GM12878 (cell line): ENCODE measurements at regions not wholly inside any gene's neighbourhood (a gene's known extent, or its start where the extent isn't known, plus 50 kb on each side); places are given as distances from the start of the nearest gene placed in this dataset.

Source experiments
- ATAC-seq: fragments of 200-7000 bp; cut with Tn5 transposase; 3 replicates; pipeline ENCODE4 v1.9.1; 2020; ENCODE audit warnings: mild to moderate bottlenecking, moderate library complexity
- BruUV-seq: library from RNA; stranded (reverse); fragments of 400-500 nt; replicated peaks from 2 replicates; lab custom pipeline; 2021; lab: Mats Ljungman, UMichigan
- CTCF ChIA-PET: fragments of 300-600 bp; sonication (Branson Sonifier 250); formaldehyde crosslinking; extraction: SDS; loops from one replicate; lab custom pipeline; 2021; ENCODE audit warnings: inconsistent platforms; lab: Yijun Ruan, JAX
- POLR2A ChIA-PET: fragments of 350-600 bp; formaldehyde crosslinking; extraction: SDS; loops from one replicate; lab custom pipeline; 2021; ENCODE audit warnings: inconsistent platforms; lab: Charles Lee
- RAD21 ChIA-PET: fragments of 300-600 bp; sonication (Branson Sonifier 250); formaldehyde crosslinking; loops from one replicate; lab custom pipeline; 2023; ENCODE audit warnings: antibody characterized with exemption; ENCODE audit not compliant: unreplicated experiment; lab: Charles Lee
- SMC1A ChIA-PET: fragments of 300-600 bp; sonication (Branson Sonifier 250); formaldehyde crosslinking; loops from one replicate; lab custom pipeline; 2023; ENCODE audit not compliant: unreplicated experiment, uncharacterized antibody; lab: Charles Lee
- DNase-seq: peaks from one replicate; pipeline ENCODE4 v3.0.0-alpha.2; 2011; ENCODE audit warnings: low read depth, low spot score
- FAIRE-seq: peaks from 3 replicates; lab custom pipeline; 2011; peaks lifted over from hg19 to GRCh38; lab: Jason Lieb, UNC
- H2AFZ ChIP-seq: 2 replicates; pipeline ENCODE4 v1.6.0; 2011; ENCODE audit warnings: low read depth, low read length, control low read depth; ENCODE audit not compliant: control insufficient read depth
- H3K27ac ChIP-seq: 2 replicates; pipeline ENCODE4 v1.5.1; 2011; ENCODE audit warnings: control low read depth; ENCODE audit not compliant: control insufficient read depth, insufficient read depth
- H3K27me3 ChIP-seq, 2 experiments: replicated peaks in 1 of 2; 2 replicates each; pipeline versions ENCODE4 v1.6.0 to v1.6.1; 2011; ENCODE audit warnings: low read length in 1 of 2; ENCODE audit not compliant: control insufficient read depth in 2 of 2, insufficient read depth in 2 of 2
- H3K36me3 ChIP-seq, 2 experiments: 2 replicates each; pipeline ENCODE4 v1.5.1; 2011; ENCODE audit warnings: low read length in 1 of 2; ENCODE audit not compliant: control insufficient read depth in 2 of 2, insufficient read depth in 2 of 2
- H3K4me1 ChIP-seq: 2 replicates; pipeline ENCODE4 v1.6.1; 2011; ENCODE audit warnings: mild to moderate bottlenecking, low read length, moderate library complexity, mixed read lengths; ENCODE audit not compliant: control insufficient read depth, insufficient read depth
- H3K4me2 ChIP-seq: 2 replicates; pipeline ENCODE4 v1.6.0; 2011; ENCODE audit warnings: control low read depth; ENCODE audit not compliant: control insufficient read depth, insufficient read depth
- H3K4me3 ChIP-seq: fragments of 200-600 bp; sonication (generic); 2 replicates; pipeline ENCODE4 v1.5.1; 2016
- H3K79me2 ChIP-seq: 2 replicates; pipeline ENCODE4 v1.6.0; 2011; ENCODE audit warnings: low read length; ENCODE audit not compliant: control insufficient read depth, insufficient read depth
- H3K9ac ChIP-seq: 2 replicates; pipeline ENCODE4 v1.8.0; 2011; ENCODE audit warnings: low read length, control low read depth, mixed read lengths; ENCODE audit not compliant: control insufficient read depth, insufficient read depth
- H3K9me3 ChIP-seq: replicated peaks from 3 replicates; pipeline ENCODE4 v1.5.1; 2011; ENCODE audit warnings: mild to moderate bottlenecking, low read length; ENCODE audit not compliant: control insufficient read depth, insufficient read depth
- H4K20me1 ChIP-seq: 2 replicates; pipeline ENCODE4 v1.6.0; 2011; ENCODE audit not compliant: control insufficient read depth, insufficient read depth
- CHD2 ChIP-seq: IDR thresholded peaks from 2 replicates; pipeline ENCODE4 v1.6.1; 2011; ENCODE audit warnings: low read depth, low read length, improper control_type of control experiment, borderline replicate concordance
- EZH2 ChIP-seq: IDR thresholded peaks from 2 replicates; pipeline ENCODE4 v1.6.1; 2012; ENCODE audit warnings: low read depth, mild to moderate bottlenecking, control low read depth, inconsistent platforms, low read length, borderline replicate concordance; ENCODE audit not compliant: control insufficient read depth
- KDM1A ChIP-seq: fragments of 200-600 bp; sonication (generic); IDR thresholded peaks from 2 replicates; pipeline ENCODE4 v1.6.1; 2016; ENCODE audit warnings: borderline replicate concordance
- PAX8 ChIP-seq: fragments of 450-650 bp; IDR thresholded peaks from 2 replicates; pipeline ENCODE4 v1.6.1; 2017; ENCODE audit warnings: mild to moderate bottlenecking, moderate library complexity
- RAD21 ChIP-seq: IDR thresholded peaks from 2 replicates; pipeline ENCODE4 v1.6.1; 2011; ENCODE audit warnings: mild to moderate bottlenecking, low read depth, low read length, moderate library complexity; ENCODE audit not compliant: insufficient read depth
- STAT3 ChIP-seq: IDR thresholded peaks from 2 replicates; pipeline ENCODE4 v1.6.1; 2011; ENCODE audit warnings: low read depth, low read length, improper control_type of control experiment
- TCF3 ChIP-seq: IDR thresholded peaks from 2 replicates; pipeline ENCODE4 v1.6.1; 2012; ENCODE audit warnings: low read depth, mild to moderate bottlenecking, low read length, borderline replicate concordance; ENCODE audit not compliant: insufficient read depth
- ZNF217 ChIP-seq: fragments of 450-650 bp; IDR thresholded peaks from 2 replicates; pipeline ENCODE4 v1.6.1; 2017; ENCODE audit warnings: antibody characterized with exemption, mild to moderate bottlenecking
- ZSCAN29 ChIP-seq: fragments of 450-650 bp; IDR thresholded peaks from 2 replicates; pipeline ENCODE4 v1.6.1; 2017; ENCODE audit warnings: mild to moderate bottlenecking, moderate library complexity
- WGBS: methylation state at CpG from one replicate; pipeline ENCODE4 v1.1.6; 2016; ENCODE audit warnings: low lambda C conversion rate; ENCODE audit not compliant: insufficient replicate concordance, insufficient coverage; ENCODE audit errors: missing lambda C conversion rate; 5-methylcytosine and 5-hydroxymethylcytosine counted together
- in situ Hi-C: fragments of 300-500 bp; cut with MboI; formaldehyde crosslinking; loops from 9 replicates; pipeline ENCODE4 v1.14.3; 2018; ENCODE audit warnings: mixed read lengths
- intact Hi-C: fragments of 100-400 bp; cut with micrococcal nuclease; formaldehyde crosslinking; loops from one replicate; pipeline ENCODE4 v1.14.2; 2022; ENCODE audit not compliant: unreplicated experiment
- TF ChIP-seq, protein P1 (sequence below): IDR thresholded peaks from 2 replicates; pipeline ENCODE4 v1.6.1; 2011; ENCODE audit warnings: borderline replicate concordance, low read depth, mild to moderate bottlenecking, moderate library complexity, mixed read lengths, low read length; ENCODE audit not compliant: insufficient read depth; ENCODE audit errors: extremely low read length
- TF ChIP-seq, protein P2 (sequence below): IDR thresholded peaks from 2 replicates; pipeline ENCODE4 v1.6.1; 2012; ENCODE audit warnings: low read depth, low read length, improper control_type of control experiment
- TF ChIP-seq, protein P3 (sequence below): fragments of 450-650 bp; IDR thresholded peaks from 2 replicates; pipeline ENCODE4 v1.6.1; 2018; ENCODE audit warnings: mild to moderate bottlenecking, low read depth, moderate library complexity; ENCODE audit not compliant: partially characterized antibody

DNA sequence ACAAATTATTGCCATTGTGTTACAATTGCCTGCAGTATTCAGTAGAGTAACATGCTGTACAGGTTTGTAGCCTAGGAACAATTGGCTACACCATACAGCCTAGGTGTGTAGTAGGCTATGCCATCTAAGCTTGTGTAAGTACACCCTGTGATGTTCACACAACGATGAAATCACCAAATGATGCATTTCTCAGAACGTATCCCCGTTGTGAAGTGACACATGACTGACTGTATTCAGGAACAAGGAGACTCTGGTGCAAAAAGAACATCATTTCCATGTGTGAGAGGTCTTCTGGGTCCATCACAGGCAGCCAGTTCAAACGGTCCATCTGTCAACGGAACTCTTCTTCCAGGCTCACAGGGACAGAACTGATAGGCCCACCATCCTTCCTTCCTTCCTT lies 263.7 kb downstream of the ANAPC1 start:
- Histone ChIP-seq H3K4me1 (no peaks in the 10 kb centered on the region), H2AFZ (no peak overlapping the region), H3K4me3 (no peak overlapping the region), H3K79me2 (no peaks in the 10 kb centered on the region), H3K9me3 (no peaks in the 10 kb centered on the region), H3K4me2 (no peak overlapping the region), H4K20me1 (no peaks in the 10 kb centered on the region), H3K36me3 (no peaks in the 10 kb centered on the region), H3K27ac (no peak overlapping the region), H3K27me3 (peaks cover 0 to 2% of the 10 kb centered on the region in 2 experiments; a peak in 1 of 4 replicates), H3K9ac (no peak overlapping the region)
- BruUV-seq: no TSS peak
- TF ChIP-seq CHD2 (no peak), TCF3 (no peak), EZH2 (no peak), RAD21 (no peak), ZNF217 (no peak), STAT3 (no peak), PAX8 (no peak), KDM1A (no peak), ZSCAN29 (no peak)
- TF ChIP-seq, protein P1, sequence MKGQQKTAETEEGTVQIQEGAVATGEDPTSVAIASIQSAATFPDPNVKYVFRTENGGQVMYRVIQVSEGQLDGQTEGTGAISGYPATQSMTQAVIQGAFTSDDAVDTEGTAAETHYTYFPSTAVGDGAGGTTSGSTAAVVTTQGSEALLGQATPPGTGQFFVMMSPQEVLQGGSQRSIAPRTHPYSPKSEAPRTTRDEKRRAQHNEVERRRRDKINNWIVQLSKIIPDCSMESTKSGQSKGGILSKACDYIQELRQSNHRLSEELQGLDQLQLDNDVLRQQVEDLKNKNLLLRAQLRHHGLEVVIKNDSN: no peak
- TF ChIP-seq, protein P2, sequence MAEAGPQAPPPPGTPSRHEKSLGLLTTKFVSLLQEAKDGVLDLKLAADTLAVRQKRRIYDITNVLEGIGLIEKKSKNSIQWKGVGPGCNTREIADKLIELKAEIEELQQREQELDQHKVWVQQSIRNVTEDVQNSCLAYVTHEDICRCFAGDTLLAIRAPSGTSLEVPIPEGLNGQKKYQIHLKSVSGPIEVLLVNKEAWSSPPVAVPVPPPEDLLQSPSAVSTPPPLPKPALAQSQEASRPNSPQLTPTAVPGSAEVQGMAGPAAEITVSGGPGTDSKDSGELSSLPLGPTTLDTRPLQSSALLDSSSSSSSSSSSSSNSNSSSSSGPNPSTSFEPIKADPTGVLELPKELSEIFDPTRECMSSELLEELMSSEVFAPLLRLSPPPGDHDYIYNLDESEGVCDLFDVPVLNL: no peak
- TF ChIP-seq, protein P3, sequence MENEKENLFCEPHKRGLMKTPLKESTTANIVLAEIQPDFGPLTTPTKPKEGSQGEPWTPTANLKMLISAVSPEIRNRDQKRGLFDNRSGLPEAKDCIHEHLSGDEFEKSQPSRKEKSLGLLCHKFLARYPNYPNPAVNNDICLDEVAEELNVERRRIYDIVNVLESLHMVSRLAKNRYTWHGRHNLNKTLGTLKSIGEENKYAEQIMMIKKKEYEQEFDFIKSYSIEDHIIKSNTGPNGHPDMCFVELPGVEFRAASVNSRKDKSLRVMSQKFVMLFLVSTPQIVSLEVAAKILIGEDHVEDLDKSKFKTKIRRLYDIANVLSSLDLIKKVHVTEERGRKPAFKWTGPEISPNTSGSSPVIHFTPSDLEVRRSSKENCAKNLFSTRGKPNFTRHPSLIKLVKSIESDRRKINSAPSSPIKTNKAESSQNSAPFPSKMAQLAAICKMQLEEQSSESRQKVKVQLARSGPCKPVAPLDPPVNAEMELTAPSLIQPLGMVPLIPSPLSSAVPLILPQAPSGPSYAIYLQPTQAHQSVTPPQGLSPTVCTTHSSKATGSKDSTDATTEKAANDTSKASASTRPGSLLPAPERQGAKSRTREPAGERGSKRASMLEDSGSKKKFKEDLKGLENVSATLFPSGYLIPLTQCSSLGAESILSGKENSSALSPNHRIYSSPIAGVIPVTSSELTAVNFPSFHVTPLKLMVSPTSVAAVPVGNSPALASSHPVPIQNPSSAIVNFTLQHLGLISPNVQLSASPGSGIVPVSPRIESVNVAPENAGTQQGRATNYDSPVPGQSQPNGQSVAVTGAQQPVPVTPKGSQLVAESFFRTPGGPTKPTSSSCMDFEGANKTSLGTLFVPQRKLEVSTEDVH: no peak
- no peak for DNase-seq
- in situ Hi-C loops: no loop called here
- ChIA-PET CTCF (interaction anchor here (2.0 kb wide), 1 partner anchor 78 kb away, joined by 6 read pairs; no protein-coding TSS in a partner anchor), RAD21 (interaction anchor here (1.2 kb wide), 1 partner anchor 80 kb away, joined by 3 read pairs; no protein-coding TSS in a partner anchor), POLR2A (no interaction called here), SMC1A (interaction anchor here (0.9 kb wide), 1 partner anchor 80 kb away, joined by 4 read pairs; no protein-coding TSS in a partner anchor)
- 27% methylated on average over 5 of the region's 5 CpGs for WGBS
- FAIRE-seq: no peak
- ATAC-seq: no peak
- intact Hi-C loops: no loop called here
